GM12801 (cell line): ENCODE measurements at regions not wholly inside any gene's neighbourhood (a gene's known extent, or its start where the extent isn't known, plus 50 kb on each side); places are given as distances from the start of the nearest gene placed in this dataset.

Experiments
- TF ChIP-seq, protein P1 (sequence below): IDR thresholded peaks from one replicate; pipeline ENCODE4 v1.5.1; 2011; ENCODE audit warnings: control low read depth; ENCODE audit not compliant: insufficient read length; ENCODE audit errors: extremely low read depth

DNA sequence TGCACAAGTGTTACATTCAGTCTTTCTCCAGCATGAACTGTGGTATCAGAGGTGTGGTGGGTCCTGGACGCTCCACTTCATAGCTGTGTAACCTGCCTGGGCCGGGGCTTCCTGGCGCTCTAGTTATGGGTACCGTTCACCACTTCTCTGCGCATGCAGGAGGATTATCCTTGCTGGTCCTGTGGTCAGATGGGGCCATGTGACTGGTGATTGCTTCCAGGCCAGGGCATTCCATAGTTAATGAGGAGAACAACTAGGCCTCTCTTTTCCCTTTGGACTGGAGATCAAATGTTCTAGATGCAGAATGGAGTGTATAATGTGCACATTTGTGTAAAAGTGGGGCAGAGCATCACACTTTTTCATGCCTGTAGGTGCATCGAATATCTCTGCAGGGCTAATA, 444.0 kb downstream of the AACS start:
- TF ChIP-seq, protein P1, sequence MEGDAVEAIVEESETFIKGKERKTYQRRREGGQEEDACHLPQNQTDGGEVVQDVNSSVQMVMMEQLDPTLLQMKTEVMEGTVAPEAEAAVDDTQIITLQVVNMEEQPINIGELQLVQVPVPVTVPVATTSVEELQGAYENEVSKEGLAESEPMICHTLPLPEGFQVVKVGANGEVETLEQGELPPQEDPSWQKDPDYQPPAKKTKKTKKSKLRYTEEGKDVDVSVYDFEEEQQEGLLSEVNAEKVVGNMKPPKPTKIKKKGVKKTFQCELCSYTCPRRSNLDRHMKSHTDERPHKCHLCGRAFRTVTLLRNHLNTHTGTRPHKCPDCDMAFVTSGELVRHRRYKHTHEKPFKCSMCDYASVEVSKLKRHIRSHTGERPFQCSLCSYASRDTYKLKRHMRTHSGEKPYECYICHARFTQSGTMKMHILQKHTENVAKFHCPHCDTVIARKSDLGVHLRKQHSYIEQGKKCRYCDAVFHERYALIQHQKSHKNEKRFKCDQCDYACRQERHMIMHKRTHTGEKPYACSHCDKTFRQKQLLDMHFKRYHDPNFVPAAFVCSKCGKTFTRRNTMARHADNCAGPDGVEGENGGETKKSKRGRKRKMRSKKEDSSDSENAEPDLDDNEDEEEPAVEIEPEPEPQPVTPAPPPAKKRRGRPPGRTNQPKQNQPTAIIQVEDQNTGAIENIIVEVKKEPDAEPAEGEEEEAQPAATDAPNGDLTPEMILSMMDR: no peak

DNA sequence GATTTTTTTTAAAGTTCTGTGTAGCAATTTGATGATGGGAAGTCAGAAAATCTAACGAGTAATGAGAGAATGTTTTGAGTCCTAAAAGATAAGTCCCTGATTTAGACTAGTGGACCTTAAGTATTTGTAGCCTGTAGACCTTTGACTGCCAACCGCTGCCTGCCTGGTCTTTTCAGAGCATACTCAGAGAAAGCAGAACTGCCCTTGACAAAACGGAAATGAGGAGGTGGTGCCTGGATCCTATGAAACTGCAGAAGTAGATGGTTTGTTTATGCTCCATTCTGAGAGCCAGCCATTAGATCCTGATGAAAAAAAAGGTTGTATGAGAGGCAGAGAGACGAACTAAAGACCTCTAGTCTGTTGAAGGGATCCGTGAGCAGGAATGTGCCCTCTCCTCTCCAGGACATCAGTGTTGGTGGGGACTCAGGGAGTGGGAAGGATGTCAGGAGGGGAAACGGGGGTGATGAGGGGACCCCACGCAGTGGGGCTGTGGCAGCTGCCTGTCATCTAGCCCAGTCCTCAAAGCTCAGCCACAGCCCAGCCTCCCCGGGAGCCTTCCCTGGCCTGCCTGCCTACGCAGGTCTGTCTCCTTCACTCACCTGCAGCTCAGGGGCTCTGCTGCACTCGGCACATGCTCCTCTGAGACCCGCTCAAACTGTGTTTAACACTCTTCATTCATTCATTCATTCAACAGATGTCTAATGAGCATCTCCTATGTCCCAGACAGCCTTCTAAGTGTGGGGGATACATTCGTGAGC, 447.5 kb downstream of the AACS start:
- TF ChIP-seq, protein P1: no peak

DNA sequence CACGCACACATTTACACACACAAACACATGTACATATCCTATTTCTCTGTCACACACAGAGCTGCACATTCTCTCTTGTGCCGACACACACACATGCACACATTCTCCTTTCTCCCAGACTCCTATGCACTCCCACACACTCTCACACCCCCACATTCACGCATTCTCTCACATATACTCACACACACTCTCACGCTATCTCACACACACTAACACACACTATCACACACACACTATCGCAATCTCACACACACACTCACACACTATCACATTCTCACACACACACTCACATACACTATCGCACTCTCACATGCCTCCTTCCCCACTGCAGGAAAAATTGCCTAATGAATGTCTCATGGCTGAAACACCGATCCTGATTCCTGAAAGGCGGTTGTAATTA, 450.7 kb downstream of the AACS start:
- TF ChIP-seq, protein P1: no peak

DNA sequence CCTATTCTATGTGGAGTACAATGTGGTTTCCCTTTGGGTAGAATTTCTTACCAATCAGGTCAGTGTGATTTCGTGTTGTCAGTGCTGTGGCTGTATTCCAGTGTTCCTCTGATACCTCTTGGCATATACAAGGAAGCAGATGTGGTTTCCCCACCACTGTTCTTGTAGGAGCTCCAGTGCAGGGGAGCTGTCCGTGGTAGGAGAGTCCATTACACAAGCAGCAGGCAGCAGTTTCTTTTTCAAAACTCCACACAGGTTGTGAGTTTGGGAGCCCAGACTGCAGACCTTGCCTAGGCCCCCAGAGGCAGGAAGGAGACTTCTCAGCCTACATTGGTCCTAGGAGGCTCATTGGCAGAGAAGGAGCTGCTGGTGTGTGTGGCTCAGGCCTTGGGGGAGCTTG, 452.8 kb downstream of the AACS start:
- TF ChIP-seq, protein P1: no peak

DNA sequence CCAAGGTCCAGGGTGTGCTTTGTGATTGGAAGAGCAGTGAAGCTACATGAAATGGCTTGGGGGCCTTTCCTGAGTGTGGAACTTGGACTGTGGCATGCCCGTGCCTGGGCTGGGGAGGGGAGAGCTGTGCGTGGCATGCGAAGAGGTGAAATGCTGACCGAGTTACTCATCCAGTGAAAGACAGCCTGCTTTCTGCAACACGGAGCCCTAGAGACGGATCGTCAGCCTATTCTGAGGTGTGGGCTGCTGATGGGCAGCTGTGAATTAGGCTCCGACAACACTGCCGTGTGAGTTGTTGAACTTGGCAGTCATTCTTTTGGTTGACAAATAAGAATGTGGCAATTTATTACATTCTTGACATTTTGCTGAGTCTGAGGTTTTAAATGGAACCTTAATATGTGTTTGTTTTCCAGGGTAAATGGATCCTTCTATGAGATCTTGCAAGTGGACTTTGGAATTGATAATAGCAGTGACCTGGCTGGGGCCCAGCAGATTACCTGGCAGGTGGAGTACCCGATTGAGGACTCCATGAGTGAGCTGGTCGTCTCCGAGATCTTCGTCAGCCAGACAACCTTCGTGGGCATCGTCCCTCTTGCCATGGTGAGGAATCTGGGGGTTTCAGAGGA, 453.9 kb downstream of the AACS start:
- TF ChIP-seq, protein P1: no peak

DNA sequence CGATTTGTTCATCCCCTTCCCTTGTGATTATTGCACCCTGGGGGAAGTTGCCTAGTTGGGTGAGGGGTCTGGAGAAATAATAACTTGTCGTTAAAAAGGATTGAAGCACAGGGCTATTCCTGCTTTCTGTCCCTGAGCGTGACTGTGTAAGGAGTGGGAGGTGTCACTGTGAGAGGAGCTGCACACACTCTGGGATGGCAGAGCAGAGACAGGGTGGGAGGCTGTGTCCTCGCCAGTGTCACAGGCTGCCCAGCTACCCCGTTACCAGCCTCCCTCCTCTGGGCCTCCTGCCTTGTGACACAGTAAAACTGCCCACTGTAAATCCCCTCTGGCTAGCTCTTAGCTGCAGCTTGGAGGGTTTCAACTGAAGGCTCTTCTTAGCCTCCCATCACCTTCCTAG, 460.6 kb downstream of the AACS start:
- TF ChIP-seq, protein P1: no peak

DNA sequence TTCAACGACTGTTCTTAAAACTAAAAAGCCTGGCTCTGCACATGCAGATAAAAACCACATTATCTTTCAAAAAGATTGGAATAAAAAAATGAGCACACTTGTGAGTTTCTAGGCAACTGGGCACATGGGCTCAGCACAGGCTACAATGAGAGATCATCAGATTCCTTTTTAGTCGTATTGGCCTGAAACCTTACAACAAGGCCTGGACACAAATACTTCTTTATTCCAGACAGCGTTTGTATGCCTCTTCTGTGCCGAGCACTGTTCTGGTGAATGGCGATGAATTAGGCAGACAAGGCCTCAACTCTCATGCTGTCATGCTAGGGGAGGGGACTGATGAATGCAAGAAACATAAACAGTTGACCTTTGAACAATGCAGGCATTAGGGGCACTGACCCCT, 463.0 kb downstream of the AACS start:
- TF ChIP-seq, protein P1: no peak
